Tibial artery (tissue), 4 donors: ENCODE measurements at regions not wholly inside any gene's neighbourhood (a gene's known extent, or its start where the extent isn't known, plus 50 kb on each side); places are given as distances from the start of the nearest gene placed in this dataset.

Experiments
- DNase-seq, 2 donors: peaks; one replicate each; pipeline ENCODE4 v3.0.0-alpha.2; 2019
- H3K27ac ChIP-seq, 2 donors: fragments of 200-600 bp; sonication (generic) in 1 of 2; 1 replicate in 1 of 2; 2 replicates in 1 of 2; pipeline ENCODE4 v1.5.1; 2018 to 2019; ENCODE audit warnings: mild to moderate bottlenecking in 1 of 2
- H3K27me3 ChIP-seq, 2 donors: fragments of 200-600 bp; sonication (generic) in 1 of 2; one replicate each; pipeline versions ENCODE4 v1.5.1 to v1.6.0; 2016 to 2019
- H3K36me3 ChIP-seq, 3 donors: fragments of 200-600 bp; sonication (generic) in 2 of 3; one replicate each; pipeline ENCODE4 v1.5.1; 2016 to 2019; ENCODE audit warnings: mild to moderate bottlenecking in 2 of 3
- H3K4me1 ChIP-seq, 4 donors: fragments of 200-600 bp; sonication (generic) in 2 of 4; 1 replicate in 3 of 4; 2 replicates in 1 of 4; pipeline ENCODE4 v1.5.1; 2016 to 2019
- H3K4me3 ChIP-seq, 2 donors: fragments of 200-600 bp; sonication (generic) in 1 of 2; 1 replicate in 1 of 2; 2 replicates in 1 of 2; pipeline ENCODE4 v1.5.1; 2018 to 2019; ENCODE audit warnings: mild to moderate bottlenecking in 2 of 2
- H3K9me3 ChIP-seq, 3 donors: fragments of 200-600 bp; sonication (generic) in 1 of 3; one replicate each; pipeline ENCODE4 v1.5.1; 2016 to 2019
- intact Hi-C: fragments of 100-400 bp; cut with DNase I; formaldehyde crosslinking; loops from one replicate; pipeline ENCODE4 v1.15.0; 2023; ENCODE audit warnings: low total_unique reads
- TF ChIP-seq, protein P1 (sequence below), 2 experiments: fragments of 200-600 bp in 1 of 2; fragments of 450-650 bp in 1 of 2; IDR thresholded peaks; one replicate each; pipeline ENCODE4 v1.5.1; 2017 to 2019; ENCODE audit warnings: antibody characterized with exemption in 2 of 2, mild to moderate bottlenecking in 1 of 2, moderate library complexity in 1 of 2

GRCh38 chr6:103177791-103178190 is 1681.9 kb downstream of the HACE1 start:
- intact Hi-C loops, result no loop called here
- TF ChIP-seq, protein P1, sequence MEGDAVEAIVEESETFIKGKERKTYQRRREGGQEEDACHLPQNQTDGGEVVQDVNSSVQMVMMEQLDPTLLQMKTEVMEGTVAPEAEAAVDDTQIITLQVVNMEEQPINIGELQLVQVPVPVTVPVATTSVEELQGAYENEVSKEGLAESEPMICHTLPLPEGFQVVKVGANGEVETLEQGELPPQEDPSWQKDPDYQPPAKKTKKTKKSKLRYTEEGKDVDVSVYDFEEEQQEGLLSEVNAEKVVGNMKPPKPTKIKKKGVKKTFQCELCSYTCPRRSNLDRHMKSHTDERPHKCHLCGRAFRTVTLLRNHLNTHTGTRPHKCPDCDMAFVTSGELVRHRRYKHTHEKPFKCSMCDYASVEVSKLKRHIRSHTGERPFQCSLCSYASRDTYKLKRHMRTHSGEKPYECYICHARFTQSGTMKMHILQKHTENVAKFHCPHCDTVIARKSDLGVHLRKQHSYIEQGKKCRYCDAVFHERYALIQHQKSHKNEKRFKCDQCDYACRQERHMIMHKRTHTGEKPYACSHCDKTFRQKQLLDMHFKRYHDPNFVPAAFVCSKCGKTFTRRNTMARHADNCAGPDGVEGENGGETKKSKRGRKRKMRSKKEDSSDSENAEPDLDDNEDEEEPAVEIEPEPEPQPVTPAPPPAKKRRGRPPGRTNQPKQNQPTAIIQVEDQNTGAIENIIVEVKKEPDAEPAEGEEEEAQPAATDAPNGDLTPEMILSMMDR (IDR thresholded peaks at IDR 0.05), result no peak
- H3K4me3 ChIP-seq, result no peak overlapping the region
- no peaks in the 10 kb centered on the region for H3K4me1 ChIP-seq
- H3K36me3 ChIP-seq, result no peaks in the 10 kb centered on the region
- no peak for DNase-seq
- no peaks in the 10 kb centered on the region for H3K9me3 ChIP-seq
- H3K27ac ChIP-seq, result no peak overlapping the region
- no peaks in the 10 kb centered on the region for H3K27me3 ChIP-seq

DNA sequence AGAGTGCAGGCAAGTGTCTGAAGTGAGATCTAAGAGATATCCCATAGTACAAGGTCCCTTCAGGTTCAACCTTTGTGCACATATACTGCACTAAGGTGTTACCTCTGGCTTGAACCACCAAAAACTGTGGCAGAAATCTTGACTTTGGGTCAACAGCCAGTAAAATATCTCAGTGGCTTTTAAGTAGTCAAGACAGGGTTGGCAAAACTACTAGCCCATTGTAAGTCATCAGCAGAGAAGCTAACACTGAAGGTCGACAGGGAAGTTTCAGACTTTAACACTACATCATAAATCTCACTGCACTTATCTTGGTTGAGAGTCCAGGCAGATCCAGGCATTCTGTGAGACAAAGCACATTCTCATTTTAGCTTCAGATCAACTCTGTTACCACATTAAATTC is 1684.7 kb downstream of the HACE1 start:
- TF ChIP-seq, protein P1 (IDR thresholded peaks at IDR 0.05), result no peak
- DNase-seq, result no peak
- no peaks in the 10 kb centered on the region for H3K36me3 ChIP-seq
- H3K4me1 ChIP-seq, result no peaks in the 10 kb centered on the region
- no peak overlapping the region for H3K4me3 ChIP-seq
- no peaks in the 10 kb centered on the region for H3K9me3 ChIP-seq
- no peaks in the 10 kb centered on the region for H3K27me3 ChIP-seq
- intact Hi-C loops, result no loop called here
- H3K27ac ChIP-seq, result no peak overlapping the region

DNA sequence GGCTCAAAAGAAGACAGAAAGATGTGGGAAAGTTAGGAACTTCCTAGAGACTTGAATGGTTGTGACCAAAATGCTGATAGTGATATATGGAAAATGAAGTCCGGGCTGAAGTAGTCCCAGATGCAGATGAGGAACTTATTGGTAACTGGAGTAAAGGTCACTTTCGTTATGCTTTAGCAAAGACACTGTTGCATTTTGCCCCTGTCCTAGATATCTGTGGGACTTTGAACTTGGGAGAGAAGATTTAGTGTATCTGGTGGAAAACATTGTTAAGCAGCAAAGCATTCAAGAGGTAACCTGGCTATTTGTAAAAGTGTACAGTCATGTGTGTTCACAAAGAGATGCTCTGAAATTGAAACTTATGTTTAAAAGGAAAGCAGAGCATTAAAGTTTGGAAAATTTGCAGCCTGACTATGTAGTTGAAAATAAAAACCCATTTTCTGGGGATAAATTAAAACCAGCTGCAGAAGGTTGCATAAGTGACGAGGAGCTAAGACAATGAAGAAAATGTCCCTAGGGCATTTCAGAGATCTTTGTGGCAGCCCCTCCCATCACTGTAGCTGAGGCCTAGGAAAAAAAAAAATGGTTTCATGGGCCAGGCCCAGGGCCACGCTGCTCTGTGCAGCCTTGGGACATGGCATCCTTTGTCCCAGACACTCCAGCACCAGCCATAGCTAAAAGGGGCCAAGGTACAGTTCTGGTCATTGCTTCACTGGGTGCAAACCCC is 1692.2 kb downstream of the HACE1 start:
- H3K4me1 ChIP-seq, result peaks cover 0 to 7% (median 0%) of the 10 kb centered on the region in 4 donors
- H3K27me3 ChIP-seq, result no peaks in the 10 kb centered on the region
- TF ChIP-seq, protein P1 (IDR thresholded peaks at IDR 0.05), result no peak
- DNase-seq, result no peak
- no peaks in the 10 kb centered on the region for H3K36me3 ChIP-seq
- no peaks in the 10 kb centered on the region for H3K9me3 ChIP-seq
- no peak overlapping the region for H3K27ac ChIP-seq
- no peak overlapping the region for H3K4me3 ChIP-seq
- intact Hi-C loops, result no loop called here

- TF ChIP-seq, protein P1 (IDR thresholded peaks at IDR 0.05), result no peak
- H3K36me3 ChIP-seq, result no peaks in the 10 kb centered on the region
- H3K9me3 ChIP-seq, result no peaks in the 10 kb centered on the region
- no peaks in the 10 kb centered on the region for H3K27me3 ChIP-seq
- H3K27ac ChIP-seq, result no peak overlapping the region
- intact Hi-C loops, result no loop called here
- no peak for DNase-seq
- no peak overlapping the region for H3K4me3 ChIP-seq
- H3K4me1 ChIP-seq, result no peaks in the 10 kb centered on the region
Measured at GRCh38 chr6:103154779-103155572, 1704.7 kb downstream of the HACE1 start.

GRCh38 chr6:103153016-103153415 is 1706.7 kb downstream of the HACE1 start:
- H3K27me3 ChIP-seq, result no peaks in the 10 kb centered on the region
- intact Hi-C loops, result no loop called here
- no peak overlapping the region for H3K27ac ChIP-seq
- no peak overlapping the region for H3K4me3 ChIP-seq
- no peaks in the 10 kb centered on the region for H3K36me3 ChIP-seq
- TF ChIP-seq, protein P1 (IDR thresholded peaks at IDR 0.05), result no peak
- no peaks in the 10 kb centered on the region for H3K9me3 ChIP-seq
- DNase-seq, result no peak
- H3K4me1 ChIP-seq, result no peaks in the 10 kb centered on the region
